H1 (cell line): ENCODE measurements at regions not wholly inside any gene's neighbourhood (a gene's known extent, or its start where the extent isn't known, plus 50 kb on each side); places are given as distances from the start of the nearest gene placed in this dataset.

Experiments
- CTCF ChIA-PET: fragments of 300-600 bp; sonication (Branson Sonifier 250); formaldehyde crosslinking; loops from one replicate; lab custom pipeline; 2021; ENCODE audit not compliant: partially characterized antibody; lab: Charles Lee
- POLR2A ChIA-PET: fragments of 300-600 bp; sonication (Branson Sonifier 250); formaldehyde crosslinking; loops from one replicate; lab custom pipeline; 2021; ENCODE audit warnings: inconsistent platforms; ENCODE audit not compliant: partially characterized antibody; lab: Charles Lee
- DNase-seq, 2 experiments: peaks; one replicate each; pipeline versions ENCODE4 v3.0.0 to v3.0.0-alpha.2; 2010 to 2022; ENCODE audit warnings: low spot score in 2 of 2, low read depth in 1 of 2, mixed read lengths in 1 of 2
- FAIRE-seq: peaks from 2 replicates; lab custom pipeline; 2011; peaks lifted over from hg19 to GRCh38; lab: Jason Lieb, UNC
- H2AFZ ChIP-seq: 2 replicates; pipeline ENCODE4 v1.8.1; 2012; ENCODE audit warnings: low read length, inconsistent platforms
- H2AK5ac ChIP-seq: 2 replicates; pipeline ENCODE4 v1.6.1; 2013; ENCODE audit warnings: low read depth, low read length
- H2BK120ac ChIP-seq: replicated peaks from 2 replicates; pipeline ENCODE3; 2013; ENCODE audit warnings: low read depth, low read length, inconsistent platforms
- H2BK12ac ChIP-seq: 2 replicates; pipeline ENCODE4 v1.6.1; 2013; ENCODE audit warnings: low read depth, low read length
- H2BK15ac ChIP-seq: 2 replicates; pipeline ENCODE4 v1.6.1; 2013; ENCODE audit warnings: low read length
- H2BK20ac ChIP-seq: 2 replicates; pipeline ENCODE4 v1.6.1; 2013; ENCODE audit warnings: low read length
- H2BK5ac ChIP-seq: 2 replicates; pipeline ENCODE4 v1.6.1; 2013; ENCODE audit warnings: low read depth, low read length
- H3K14ac ChIP-seq: 2 replicates; pipeline ENCODE4 v1.6.1; 2013; ENCODE audit warnings: inconsistent platforms; ENCODE audit not compliant: insufficient read length
- H3K18ac ChIP-seq: 2 replicates; pipeline ENCODE4 v1.6.1; 2013; ENCODE audit warnings: low read length; ENCODE audit errors: extremely low read depth
- H3K23ac ChIP-seq: 2 replicates; pipeline ENCODE4 v1.6.1; 2013; ENCODE audit warnings: inconsistent platforms; ENCODE audit not compliant: insufficient read length
- H3K23me2 ChIP-seq: 2 replicates; pipeline ENCODE4 v1.6.1; 2013; ENCODE audit warnings: low read depth, low read length
- H3K27ac ChIP-seq: 2 replicates; pipeline ENCODE4 v1.6.1; 2011; ENCODE audit warnings: low read depth, low read length, inconsistent platforms
- H3K27me3 ChIP-seq, 4 experiments: replicated peaks in 1 of 4; 1 replicate in 1 of 4; 2 replicates in 3 of 4; pipeline versions ENCODE4 v1.6.1 to v1.8.1; 2011 to 2013; ENCODE audit warnings: low read length in 3 of 4, mild to moderate bottlenecking in 3 of 4, inconsistent platforms in 2 of 4, mixed read lengths in 2 of 4, moderate library complexity in 1 of 4; ENCODE audit not compliant: control insufficient read depth in 3 of 4, insufficient read depth in 3 of 4; ENCODE audit errors: extremely low read depth in 1 of 4
- H3K36me3 ChIP-seq, 4 experiments: 2 replicates each; pipeline versions ENCODE4 v1.6.1 to v1.8.1; 2011 to 2013; ENCODE audit warnings: mild to moderate bottlenecking in 4 of 4, low read length in 3 of 4, moderate library complexity in 2 of 4, control low read depth in 1 of 4, inconsistent platforms in 1 of 4; ENCODE audit not compliant: insufficient read depth in 4 of 4, control insufficient read depth in 2 of 4
- H3K4ac ChIP-seq: replicated peaks from 2 replicates; pipeline ENCODE3; 2013; ENCODE audit warnings: low read length, low read depth, mixed read lengths, inconsistent platforms; ENCODE audit not compliant: insufficient read length
- H3K4me1 ChIP-seq, 4 experiments: replicated peaks in 1 of 4; 1 replicate in 1 of 4; 2 replicates in 3 of 4; pipeline versions ENCODE4 v1.6.1 to v1.8.1; 2011 to 2013; ENCODE audit warnings: low read length in 3 of 4, inconsistent platforms in 2 of 4, mixed read lengths in 1 of 4; ENCODE audit not compliant: insufficient read depth in 4 of 4, control insufficient read depth in 3 of 4
- H3K4me2 ChIP-seq, 2 experiments: 2 replicates each; pipeline versions ENCODE4 v1.6.1 to v1.8.1; 2011 to 2013; ENCODE audit warnings: low read depth in 2 of 2, low read length in 2 of 2, control low read depth in 1 of 2, inconsistent platforms in 1 of 2, mild to moderate bottlenecking in 1 of 2; ENCODE audit not compliant: insufficient read depth in 1 of 2
- H3K4me3 ChIP-seq, 4 experiments: fragments of 200-600, 300-600 bp in 1 of 4; sonication (generic), shearing (Covaris generic), sonication (Bioruptor Twin) in 1 of 4; 2 replicates each; pipeline versions ENCODE4 v1.5.1 to v1.8.1; 2011 to 2016; ENCODE audit warnings: low read length in 4 of 4, low read depth in 3 of 4, control low read depth in 2 of 4, inconsistent platforms in 2 of 4, mild to moderate bottlenecking in 2 of 4, mixed read lengths in 1 of 4, moderate library complexity in 1 of 4; ENCODE audit not compliant: insufficient read depth in 2 of 4; ENCODE audit errors: extremely low read depth in 1 of 4
- H3K56ac ChIP-seq: replicated peaks from 2 replicates; pipeline ENCODE3; 2013; ENCODE audit warnings: low read depth, mild to moderate bottlenecking, mixed read lengths, low read length, inconsistent platforms; ENCODE audit not compliant: insufficient read length
- H3K79me1 ChIP-seq: 2 replicates; pipeline ENCODE4 v1.6.1; 2013; ENCODE audit warnings: low read depth, low read length, control low read depth
- H3K79me2 ChIP-seq, 2 experiments: 2 replicates each; pipeline versions ENCODE4 v1.6.1 to v1.8.1; 2012 to 2013; ENCODE audit warnings: low read length in 2 of 2, mild to moderate bottlenecking in 2 of 2, inconsistent platforms in 1 of 2; ENCODE audit not compliant: insufficient read depth in 2 of 2, control insufficient read depth in 1 of 2
- H3K9ac ChIP-seq, 4 experiments: replicated peaks in 1 of 4; 1 replicate in 1 of 4; 2 replicates in 3 of 4; pipeline versions ENCODE4 v1.6.1 to v1.8.1; 2011 to 2013; ENCODE audit warnings: low read depth in 3 of 4, low read length in 3 of 4, control low read depth in 2 of 4, mild to moderate bottlenecking in 2 of 4, moderate library complexity in 2 of 4, inconsistent platforms in 1 of 4; ENCODE audit errors: extremely low read depth in 1 of 4
- H3K9me3 ChIP-seq, 2 experiments: 2 replicates each; pipeline versions ENCODE4 v1.6.1 to v1.8.1; 2012 to 2013; ENCODE audit warnings: mild to moderate bottlenecking in 2 of 2, moderate library complexity in 2 of 2, control low read depth in 1 of 2, inconsistent platforms in 1 of 2, low read depth in 1 of 2, low read length in 1 of 2, mixed read lengths in 1 of 2; ENCODE audit not compliant: insufficient read depth in 2 of 2
- H4K20me1 ChIP-seq, 2 experiments: replicated peaks in 1 of 2; 2 replicates each; pipeline versions ENCODE3 to v1.8.1; 2011 to 2013; ENCODE audit warnings: inconsistent platforms in 2 of 2, low read length in 2 of 2, mild to moderate bottlenecking in 1 of 2; ENCODE audit not compliant: insufficient read depth in 2 of 2, control insufficient read depth in 1 of 2
- H4K5ac ChIP-seq: 2 replicates; pipeline ENCODE4 v1.6.1; 2013; ENCODE audit warnings: low read length, low read depth, mixed read lengths, inconsistent platforms; ENCODE audit not compliant: insufficient read length
- H4K8ac ChIP-seq: 2 replicates; pipeline ENCODE4 v1.8.0; 2013; ENCODE audit warnings: mild to moderate bottlenecking, moderate library complexity, low read length, inconsistent platforms; ENCODE audit not compliant: insufficient read depth; ENCODE audit errors: extremely low read depth
- H4K91ac ChIP-seq: replicated peaks from 2 replicates; pipeline ENCODE3; 2013; ENCODE audit warnings: low read length, mixed read lengths, inconsistent platforms; ENCODE audit not compliant: insufficient read length
- CTBP2 ChIP-seq: IDR thresholded peaks from 2 replicates; pipeline ENCODE4 v1.7.0; 2011; ENCODE audit warnings: borderline replicate concordance, mild to moderate bottlenecking, moderate library complexity, mixed read lengths, low read length; ENCODE audit not compliant: insufficient read depth, insufficient read length
- MAFK ChIP-seq: IDR thresholded peaks from 2 replicates; pipeline ENCODE4 v1.6.1; 2012; ENCODE audit warnings: low read depth, mild to moderate bottlenecking, improper control_type of control experiment, low read length
- RAD21 ChIP-seq, 2 experiments: IDR thresholded peaks in 1 of 2; conservative IDR thresholded peaks in 1 of 2; 2 replicates each; pipeline ENCODE4 v1.6.1; 2011; ENCODE audit warnings: low read depth in 2 of 2, low read length in 2 of 2, improper control_type of control experiment in 1 of 2, inconsistent platforms in 1 of 2, mild to moderate bottlenecking in 1 of 2, moderate library complexity in 1 of 2
- WGBS, 2 experiments: shearing (Covaris generic) in 1 of 2; methylation state at CpG; one replicate each; pipeline versions ENCODE4 v1.1.6 to v1.1.7; 2013 to 2015; ENCODE audit warnings: low lambda C conversion rate in 2 of 2, mixed read lengths in 2 of 2, inconsistent platforms in 1 of 2, low coverage in 1 of 2, missing lambda C conversion rate in 1 of 2; ENCODE audit not compliant: insufficient replicate concordance in 2 of 2, insufficient coverage in 1 of 2, insufficient read length in 1 of 2; ENCODE audit errors: extremely low coverage in 1 of 2, missing lambda C conversion rate in 1 of 2; 5-methylcytosine and 5-hydroxymethylcytosine counted together

DNA sequence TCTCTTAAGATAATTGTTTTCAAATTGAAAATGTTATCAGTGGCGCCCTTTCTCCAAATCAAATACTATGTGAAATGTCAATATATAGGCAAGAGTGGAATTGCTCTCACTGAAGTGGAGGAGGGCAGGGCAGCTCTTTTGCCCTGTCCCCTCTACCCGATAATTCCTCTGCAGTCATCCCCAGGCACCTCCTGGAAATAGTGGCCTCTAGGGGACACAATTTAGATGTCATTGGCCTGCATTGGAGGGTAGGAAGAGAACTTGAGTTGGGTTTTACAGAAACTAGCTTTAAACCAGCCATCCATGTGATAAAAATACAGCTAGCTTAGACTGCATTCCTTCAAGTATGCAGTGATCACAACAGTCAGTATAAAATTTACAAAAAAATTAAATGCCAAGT is 288.9 kb downstream of the EDEM1 start:
- Histone ChIP-seq H4K20me1 (no peaks in the 10 kb centered on the region), H3K14ac (no peak overlapping the region), H2AFZ (no peak overlapping the region), H3K36me3 (no peaks in the 10 kb centered on the region), H2BK12ac (no peak overlapping the region), H2BK120ac (no peak overlapping the region), H3K27me3 (no peaks in the 10 kb centered on the region), H3K9me3 (no peaks in the 10 kb centered on the region)
- TF ChIP-seq RAD21 (IDR thresholded peaks at IDR 0.05 in 1 of 2, conservative IDR thresholded peaks at IDR 0.05 in 1 of 2; ENCODE audit: low read depth in 2 of 2, low read length in 2 of 2) = peak in 1 of 2 experiments; percentile 16; a peak in 1 of 4 replicates
- TF ChIP-seq MAFK = no peak
- TF ChIP-seq CTBP2 = no peak
- TF ChIP-seq, all 59 proteins: peak for 1
- Histone ChIP-seq H2BK20ac (no peak overlapping the region), H2AK5ac (no peak overlapping the region), H3K4ac (no peak overlapping the region), H3K56ac (no peak overlapping the region), H3K27ac (no peak overlapping the region), H2BK5ac (no peak overlapping the region), H4K5ac (no peak overlapping the region), H4K91ac (no peak overlapping the region), H3K18ac (no peak overlapping the region), H3K9ac (no peak overlapping the region), H3K4me3 (no peak overlapping the region), H3K4me1 (no peaks in the 10 kb centered on the region), H3K79me1 (no peaks in the 10 kb centered on the region), H3K23me2 (no peaks in the 10 kb centered on the region), H3K4me2 (no peak overlapping the region), H4K8ac (no peak overlapping the region), H3K23ac (no peak overlapping the region), H2BK15ac (no peak overlapping the region), H3K79me2 (no peaks in the 10 kb centered on the region)
- WGBS, 2 experiments = 76% methylated on average over 2 of the region's 2 CpGs; no CpG with 5 or more reads in 1 of the 2 experiments
- ChIA-PET POLR2A (no interaction called here), CTCF (interaction anchor here (0.6 to 2.5 kb wide), 16 partner anchors 11 to 1819 kb away, joined by 3 to 11 read pairs (median 4); no protein-coding TSS in a partner anchor)
- no peak for DNase-seq
- FAIRE-seq = no peak
